H9 (cell line): ENCODE measurements at regions not wholly inside any gene's neighbourhood (a gene's known extent, or its start where the extent isn't known, plus 50 kb on each side); places are given as distances from the start of the nearest gene placed in this dataset.

Experiments used
- DNase-seq: peaks from one replicate; pipeline ENCODE4 v3.0.0-alpha.2; 2017
- H2AFZ ChIP-seq: one replicate; pipeline ENCODE4 v1.6.1; 2013; ENCODE audit warnings: mild to moderate bottlenecking, low read length, control low read depth, moderate library complexity
- H2AK5ac ChIP-seq: 2 replicates; pipeline ENCODE4 v1.6.1; 2013; ENCODE audit warnings: low read length, control low read depth, mixed read lengths; ENCODE audit not compliant: insufficient read length
- H2BK120ac ChIP-seq: one replicate; pipeline ENCODE4 v1.6.1; 2013; ENCODE audit warnings: low read depth, mild to moderate bottlenecking, low read length, control low read depth, inconsistent platforms; ENCODE audit not compliant: poor library complexity, severe bottlenecking
- H2BK12ac ChIP-seq: 2 replicates; pipeline ENCODE4 v1.6.1; 2013; ENCODE audit warnings: low read length, control low read depth, mixed read lengths, low read depth; ENCODE audit not compliant: insufficient read length
- H2BK15ac ChIP-seq: 2 replicates; pipeline ENCODE4 v1.6.1; 2013; ENCODE audit warnings: low read depth, low read length, control low read depth
- H2BK20ac ChIP-seq: one replicate; pipeline ENCODE4 v1.6.1; 2013; ENCODE audit warnings: low read depth, mild to moderate bottlenecking, low read length, control low read depth, inconsistent platforms; ENCODE audit not compliant: poor library complexity, severe bottlenecking
- H2BK5ac ChIP-seq: 2 replicates; pipeline ENCODE4 v1.6.1; 2013; ENCODE audit warnings: low read length, control low read depth, mixed read lengths; ENCODE audit not compliant: insufficient read length
- H3K14ac ChIP-seq: 2 replicates; pipeline ENCODE4 v1.6.1; 2013; ENCODE audit warnings: low read length, control low read depth; ENCODE audit not compliant: insufficient read depth
- H3K18ac ChIP-seq: 2 replicates; pipeline ENCODE4 v1.6.1; 2013; ENCODE audit warnings: low read depth, mild to moderate bottlenecking, mixed read lengths, low read length, control low read depth; ENCODE audit not compliant: insufficient read length
- H3K23ac ChIP-seq: 2 replicates; pipeline ENCODE4 v1.6.1; 2013; ENCODE audit warnings: low read length, control low read depth, mixed read lengths, low read depth; ENCODE audit not compliant: insufficient read length
- H3K23me2 ChIP-seq: 2 replicates; pipeline ENCODE4 v1.6.1; 2013; ENCODE audit warnings: low read depth, mild to moderate bottlenecking, mixed read lengths, low read length, control low read depth; ENCODE audit not compliant: insufficient read length, poor library complexity, severe bottlenecking
- H3K27ac ChIP-seq: 2 replicates; pipeline ENCODE4 v1.5.1; 2013; ENCODE audit warnings: low read length, control low read depth, mixed read lengths, low read depth; ENCODE audit not compliant: insufficient read length
- H3K27me3 ChIP-seq: 2 replicates; pipeline ENCODE4 v1.6.1; 2013; ENCODE audit warnings: low read length, control low read depth, inconsistent platforms; ENCODE audit not compliant: insufficient read depth
- H3K4ac ChIP-seq: 2 replicates; pipeline ENCODE4 v1.6.1; 2013; ENCODE audit warnings: low read depth, mild to moderate bottlenecking, control low read depth, inconsistent platforms, low read length, moderate library complexity
- H3K4me1 ChIP-seq: 2 replicates; pipeline ENCODE4 v1.6.1; 2013; ENCODE audit warnings: low read length, control low read depth, inconsistent platforms; ENCODE audit not compliant: insufficient read depth
- H3K4me2 ChIP-seq: 2 replicates; pipeline ENCODE4 v1.6.1; 2013; ENCODE audit warnings: low read length, control low read depth, mixed read lengths; ENCODE audit not compliant: insufficient read length, insufficient read depth
- H3K56ac ChIP-seq: 2 replicates; pipeline ENCODE4 v1.6.1; 2013; ENCODE audit warnings: low read depth, mild to moderate bottlenecking, mixed read lengths, low read length, control low read depth; ENCODE audit not compliant: insufficient read length
- H3K79me1 ChIP-seq: 2 replicates; pipeline ENCODE4 v1.6.1; 2013; ENCODE audit warnings: low read depth, mild to moderate bottlenecking, moderate library complexity, low read length, control low read depth, inconsistent platforms; ENCODE audit not compliant: insufficient read depth, poor library complexity, severe bottlenecking
- H3K79me2 ChIP-seq: 2 replicates; pipeline ENCODE4 v1.6.1; 2013; ENCODE audit warnings: low read length, control low read depth, inconsistent platforms; ENCODE audit not compliant: insufficient read depth
- H3K9ac ChIP-seq: 2 replicates; pipeline ENCODE4 v1.6.1; 2013; ENCODE audit warnings: low read length, control low read depth, mixed read lengths; ENCODE audit not compliant: insufficient read length; ENCODE audit errors: extremely low read depth
- H3K9me3 ChIP-seq: one replicate; pipeline ENCODE4 v1.6.1; 2013; ENCODE audit warnings: low read depth, low read length, inconsistent platforms; ENCODE audit not compliant: control insufficient read depth
- H3T11ph ChIP-seq: one replicate; pipeline ENCODE4 v1.6.1; 2013; ENCODE audit warnings: mild to moderate bottlenecking, low read length, control low read depth, inconsistent platforms
- H4K20me1 ChIP-seq: one replicate; pipeline ENCODE4 v1.6.1; 2013; ENCODE audit not compliant: control insufficient read depth, insufficient read length, insufficient read depth
- H4K5ac ChIP-seq: 2 replicates; pipeline ENCODE4 v1.6.1; 2013; ENCODE audit warnings: low read depth, mild to moderate bottlenecking, mixed read lengths, low read length, control low read depth; ENCODE audit not compliant: insufficient read length
- H4K8ac ChIP-seq: replicated peaks from 2 replicates; pipeline ENCODE4 v1.6.1; 2013; ENCODE audit warnings: low read length, control low read depth, mixed read lengths, low read depth; ENCODE audit not compliant: insufficient read length
- H4K91ac ChIP-seq: 2 replicates; pipeline ENCODE4 v1.6.1; 2013; ENCODE audit warnings: low read depth, mild to moderate bottlenecking, moderate library complexity, mixed read lengths, low read length, control low read depth; ENCODE audit not compliant: insufficient read length
- H3K27ac Mint-ChIP-seq, 3 experiments: 2 replicates in 2 of 3; 3 replicates in 1 of 3; pipeline ENCODE4 v1.8.0; 2020 to 2021; ENCODE audit warnings: mixed read lengths in 3 of 3, mild to moderate bottlenecking in 1 of 3, moderate library complexity in 1 of 3
- H3K27me3 Mint-ChIP-seq: 2 replicates; pipeline ENCODE4 v1.8.0; 2021; ENCODE audit warnings: low read depth, mild to moderate bottlenecking, moderate library complexity, mixed read lengths
- H3K36me3 Mint-ChIP-seq, 3 experiments: 2 replicates in 2 of 3; 3 replicates in 1 of 3; pipeline ENCODE4 v1.8.0; 2020 to 2021; ENCODE audit warnings: low read depth in 3 of 3, mixed read lengths in 3 of 3; ENCODE audit not compliant: insufficient read depth in 1 of 3
- H3K4me1 Mint-ChIP-seq, 2 experiments: 2 replicates each; pipeline ENCODE4 v1.8.0; 2020; ENCODE audit warnings: mixed read lengths in 2 of 2
- H3K4me3 Mint-ChIP-seq, 2 experiments: 2 replicates in 1 of 2; 3 replicates in 1 of 2; pipeline ENCODE4 v1.8.0; 2020 to 2021; ENCODE audit warnings: mild to moderate bottlenecking in 2 of 2, mixed read lengths in 2 of 2, moderate library complexity in 1 of 2
- H3K9me3 Mint-ChIP-seq, 2 experiments: 2 replicates in 1 of 2; 3 replicates in 1 of 2; pipeline ENCODE4 v1.8.0; 2020; ENCODE audit warnings: mild to moderate bottlenecking in 2 of 2, mixed read lengths in 2 of 2, moderate library complexity in 1 of 2
- CTCF ChIP-seq: fragments of 200-600 bp; sonication (generic); conservative IDR thresholded peaks from 3 replicates; pipeline ENCODE4 v1.8.0; 2021; ENCODE audit warnings: antibody characterized with exemption, mild to moderate bottlenecking
- whole genome bisulfite sequencing: extraction: QIAGEN DNeasy Blood & Tissue Kit; methylation state at CpG from one replicate; pipeline ENCODE4 v1.1.7; 2013; ENCODE audit warnings: missing lambda C conversion rate, low lambda C conversion rate, mixed read lengths; ENCODE audit not compliant: insufficient read length; ENCODE audit errors: extremely low coverage; 5-methylcytosine and 5-hydroxymethylcytosine counted together

DNA sequence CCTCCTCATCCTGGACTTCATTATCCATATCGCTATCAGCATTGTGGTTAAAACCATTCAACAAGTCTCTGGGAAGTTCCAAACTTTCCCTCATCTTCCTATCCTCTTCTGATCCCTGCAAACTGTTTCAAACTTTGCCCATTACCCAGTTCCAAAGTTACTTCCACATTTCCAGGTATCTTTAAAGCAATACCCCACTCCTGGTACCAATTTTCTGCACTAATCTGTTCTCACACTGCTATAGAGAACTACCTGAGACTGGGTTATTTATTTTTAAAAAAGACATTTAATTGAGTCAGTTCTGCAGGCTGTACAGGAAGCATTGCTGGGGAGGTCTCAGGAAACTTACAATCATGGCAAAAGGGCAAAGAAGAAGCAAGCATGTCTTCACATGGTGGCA, 147.3 kb downstream of the ARL4A start:
- H3K27me3 Mint-ChIP-seq: no peaks in the 10 kb centered on the region
- no peak overlapping the region for H2BK12ac ChIP-seq
- H3K27me3 ChIP-seq: no peaks in the 10 kb centered on the region
- H3K4me1 ChIP-seq: no peaks in the 10 kb centered on the region; the same call in 1 of the 2 replicates
- peaks cover 7 to 12% of the 10 kb centered on the region in 2 experiments for H3K4me1 Mint-ChIP-seq
- no peak overlapping the region for H3T11ph ChIP-seq
- no peak overlapping the region for H3K23ac ChIP-seq
- no peak overlapping the region for H3K56ac ChIP-seq
- no peak overlapping the region for H3K27ac ChIP-seq
- H3K23me2 ChIP-seq: no peaks in the 10 kb centered on the region
- no peaks in the 10 kb centered on the region for H3K79me2 ChIP-seq
- H3K14ac ChIP-seq: no peak overlapping the region
- peaks cover 21 to 27% (median 23%) of the 10 kb centered on the region in 3 experiments for H3K36me3 Mint-ChIP-seq
- no peak overlapping the region for H2BK5ac ChIP-seq
- no peak overlapping the region for H3K4me2 ChIP-seq
- H3K9me3 Mint-ChIP-seq: peaks cover 24 to 25% of the 10 kb centered on the region in 2 experiments
- TF ChIP-seq CTCF: no peak
- H4K8ac ChIP-seq: no peak overlapping the region
- H3K9me3 ChIP-seq: no peaks in the 10 kb centered on the region
- H2BK20ac ChIP-seq: no peak overlapping the region
- H3K18ac ChIP-seq: no peak overlapping the region
- no CpG with 5 or more reads among the region's 1 CpG for WGBS
- H3K4me3 Mint-ChIP-seq: no peak overlapping the region
- no peak overlapping the region for H2BK120ac ChIP-seq
- DNase-seq: no peak
- H2AK5ac ChIP-seq: no peak overlapping the region
- H2AFZ ChIP-seq: no peak overlapping the region
- H3K27ac Mint-ChIP-seq: no peak overlapping the region
- no peak overlapping the region for H3K4ac ChIP-seq
- H3K79me1 ChIP-seq: no peaks in the 10 kb centered on the region
- no peak overlapping the region for H2BK15ac ChIP-seq
- no peak overlapping the region for H3K9ac ChIP-seq
- H4K5ac ChIP-seq: no peak overlapping the region
- no peaks in the 10 kb centered on the region for H4K20me1 ChIP-seq
- no peak overlapping the region for H4K91ac ChIP-seq
